ENCODE measurements at regions not wholly inside any gene's neighbourhood (a gene's known extent, or its start where the extent isn't known, plus 50 kb on each side); places are given as distances from the start of the nearest gene placed in this dataset.

DNA sequence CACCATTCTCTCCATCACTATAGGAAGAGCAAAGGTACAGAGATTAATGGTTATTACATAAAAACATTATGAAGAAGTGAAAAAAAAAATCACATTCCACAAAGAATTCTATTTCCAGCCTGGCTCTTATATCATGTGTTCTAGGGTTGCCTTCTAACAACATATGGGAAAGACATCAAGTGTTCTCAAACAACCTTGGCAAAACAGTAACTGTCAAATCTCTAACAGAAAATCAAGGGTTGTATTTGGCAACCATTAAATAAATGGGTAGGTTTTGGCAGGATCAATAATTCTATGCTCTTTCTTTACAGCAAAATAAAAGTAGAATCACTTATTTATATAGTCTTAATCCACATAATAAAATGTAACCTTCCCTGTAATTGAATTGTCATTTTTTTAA is 728.9 kb downstream of the MAT2B start:
- TF ChIP-seq, protein P1, sequence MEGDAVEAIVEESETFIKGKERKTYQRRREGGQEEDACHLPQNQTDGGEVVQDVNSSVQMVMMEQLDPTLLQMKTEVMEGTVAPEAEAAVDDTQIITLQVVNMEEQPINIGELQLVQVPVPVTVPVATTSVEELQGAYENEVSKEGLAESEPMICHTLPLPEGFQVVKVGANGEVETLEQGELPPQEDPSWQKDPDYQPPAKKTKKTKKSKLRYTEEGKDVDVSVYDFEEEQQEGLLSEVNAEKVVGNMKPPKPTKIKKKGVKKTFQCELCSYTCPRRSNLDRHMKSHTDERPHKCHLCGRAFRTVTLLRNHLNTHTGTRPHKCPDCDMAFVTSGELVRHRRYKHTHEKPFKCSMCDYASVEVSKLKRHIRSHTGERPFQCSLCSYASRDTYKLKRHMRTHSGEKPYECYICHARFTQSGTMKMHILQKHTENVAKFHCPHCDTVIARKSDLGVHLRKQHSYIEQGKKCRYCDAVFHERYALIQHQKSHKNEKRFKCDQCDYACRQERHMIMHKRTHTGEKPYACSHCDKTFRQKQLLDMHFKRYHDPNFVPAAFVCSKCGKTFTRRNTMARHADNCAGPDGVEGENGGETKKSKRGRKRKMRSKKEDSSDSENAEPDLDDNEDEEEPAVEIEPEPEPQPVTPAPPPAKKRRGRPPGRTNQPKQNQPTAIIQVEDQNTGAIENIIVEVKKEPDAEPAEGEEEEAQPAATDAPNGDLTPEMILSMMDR (IDR thresholded peaks at IDR 0.05): no peak
- no peak for TF ChIP-seq POLR2A (IDR thresholded peaks at IDR 0.05)

Measured in thyroid gland (tissue), 4 donors.